Astrocyte (in vitro differentiated cells and primary cell): ENCODE measurements at regions not wholly inside any gene's neighbourhood (a gene's known extent, or its start where the extent isn't known, plus 50 kb on each side); places are given as distances from the start of the nearest gene placed in this dataset.

ENCODE experiments used
- EZH2 ChIP-seq: IDR thresholded peaks from 2 replicates; pipeline ENCODE4 v1.6.1; 2012; ENCODE audit warnings: mild to moderate bottlenecking, low read length, inconsistent platforms; ENCODE audit not compliant: insufficient read depth
- TF ChIP-seq, protein P1 (sequence below): IDR thresholded peaks from 2 replicates; pipeline ENCODE4 v1.5.1; 2011; ENCODE audit warnings: low read depth, mild to moderate bottlenecking, inconsistent platforms, low read length, moderate library complexity; ENCODE audit not compliant: insufficient read depth

DNA sequence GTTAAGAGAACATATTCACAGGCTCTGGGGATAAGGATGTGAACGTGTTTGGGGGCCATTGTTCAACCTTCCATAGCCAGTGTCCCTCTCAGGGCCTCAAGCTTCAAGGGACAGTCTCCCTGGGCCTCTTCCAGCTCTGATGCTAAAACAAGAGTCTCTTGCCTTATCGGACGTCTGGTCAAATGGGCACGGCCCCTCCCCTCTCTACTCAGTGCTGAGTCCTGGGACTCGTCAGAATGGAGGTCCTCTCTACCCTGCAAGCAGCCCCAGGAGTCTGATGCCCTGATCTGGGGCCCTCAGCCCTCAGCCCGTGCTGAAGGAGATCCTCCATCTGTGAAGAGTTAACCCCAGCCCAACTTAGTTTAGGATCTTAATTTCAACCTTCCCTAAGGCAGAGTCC is 198.2 kb downstream of the ZFP36L2 start:
- TF ChIP-seq, protein P1, sequence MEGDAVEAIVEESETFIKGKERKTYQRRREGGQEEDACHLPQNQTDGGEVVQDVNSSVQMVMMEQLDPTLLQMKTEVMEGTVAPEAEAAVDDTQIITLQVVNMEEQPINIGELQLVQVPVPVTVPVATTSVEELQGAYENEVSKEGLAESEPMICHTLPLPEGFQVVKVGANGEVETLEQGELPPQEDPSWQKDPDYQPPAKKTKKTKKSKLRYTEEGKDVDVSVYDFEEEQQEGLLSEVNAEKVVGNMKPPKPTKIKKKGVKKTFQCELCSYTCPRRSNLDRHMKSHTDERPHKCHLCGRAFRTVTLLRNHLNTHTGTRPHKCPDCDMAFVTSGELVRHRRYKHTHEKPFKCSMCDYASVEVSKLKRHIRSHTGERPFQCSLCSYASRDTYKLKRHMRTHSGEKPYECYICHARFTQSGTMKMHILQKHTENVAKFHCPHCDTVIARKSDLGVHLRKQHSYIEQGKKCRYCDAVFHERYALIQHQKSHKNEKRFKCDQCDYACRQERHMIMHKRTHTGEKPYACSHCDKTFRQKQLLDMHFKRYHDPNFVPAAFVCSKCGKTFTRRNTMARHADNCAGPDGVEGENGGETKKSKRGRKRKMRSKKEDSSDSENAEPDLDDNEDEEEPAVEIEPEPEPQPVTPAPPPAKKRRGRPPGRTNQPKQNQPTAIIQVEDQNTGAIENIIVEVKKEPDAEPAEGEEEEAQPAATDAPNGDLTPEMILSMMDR: no peak
- no peak for TF ChIP-seq EZH2
